Vagina (tissue), 2 donors: ENCODE measurements at regions not wholly inside any gene's neighbourhood (a gene's known extent, or its start where the extent isn't known, plus 50 kb on each side); places are given as distances from the start of the nearest gene placed in this dataset.

Experiments
- DNase-seq, 2 donors: peaks; one replicate each; pipeline ENCODE4 v3.0.0-alpha.2; 2017; ENCODE audit errors: extremely low spot score in 2 of 2
- H3K27ac ChIP-seq: fragments of 200-600 bp; sonication (generic); one replicate; pipeline ENCODE4 v1.5.1; 2019
- H3K27me3 ChIP-seq: fragments of 200-600 bp; sonication (generic); one replicate; pipeline ENCODE4 v1.5.1; 2019
- H3K36me3 ChIP-seq, 2 donors: fragments of 200-600 bp; sonication (generic); one replicate each; pipeline ENCODE4 v1.5.1; 2017 to 2019
- H3K4me1 ChIP-seq: fragments of 200-600 bp; sonication (generic); one replicate; pipeline ENCODE4 v1.5.1; 2019
- H3K4me3 ChIP-seq, 2 donors: fragments of 200-600 bp; sonication (generic); 1 replicate in 1 of 2; 2 replicates in 1 of 2; pipeline ENCODE4 v1.5.1; 2016 to 2019
- H3K9me3 ChIP-seq: fragments of 200-600 bp; sonication (generic); one replicate; pipeline ENCODE4 v1.5.1; 2019
- POLR2A ChIP-seq, 2 donors: fragments of 450-650 bp; IDR thresholded peaks; one replicate each; pipeline ENCODE4 v1.6.1; 2017; ENCODE audit warnings: antibody characterized with exemption in 2 of 2, mild to moderate bottlenecking in 2 of 2, moderate library complexity in 2 of 2
- POLR2AphosphoS5 ChIP-seq, 2 donors: sonication (generic); formaldehyde crosslinking; IDR thresholded peaks; one replicate each; pipeline ENCODE4 v1.9.0; 2017; ENCODE audit warnings: antibody characterized with exemption in 2 of 2, mild to moderate bottlenecking in 2 of 2, low read depth in 1 of 2; ENCODE audit not compliant: insufficient read depth in 1 of 2
- intact Hi-C: fragments of 100-400 bp; cut with DNase I; formaldehyde crosslinking; loops from one replicate; pipeline ENCODE4 v1.15.1; 2023
- TF ChIP-seq, protein P1 (sequence below), 3 experiments: fragments of 450-650 bp in 2 of 3; fragments of 200-600 bp in 1 of 3; sonication (generic) in 1 of 3; IDR thresholded peaks; one replicate each; pipeline ENCODE4 v1.5.1; 2017 to 2019; ENCODE audit warnings: antibody characterized with exemption in 3 of 3, mild to moderate bottlenecking in 2 of 3, moderate library complexity in 2 of 3

DNA sequence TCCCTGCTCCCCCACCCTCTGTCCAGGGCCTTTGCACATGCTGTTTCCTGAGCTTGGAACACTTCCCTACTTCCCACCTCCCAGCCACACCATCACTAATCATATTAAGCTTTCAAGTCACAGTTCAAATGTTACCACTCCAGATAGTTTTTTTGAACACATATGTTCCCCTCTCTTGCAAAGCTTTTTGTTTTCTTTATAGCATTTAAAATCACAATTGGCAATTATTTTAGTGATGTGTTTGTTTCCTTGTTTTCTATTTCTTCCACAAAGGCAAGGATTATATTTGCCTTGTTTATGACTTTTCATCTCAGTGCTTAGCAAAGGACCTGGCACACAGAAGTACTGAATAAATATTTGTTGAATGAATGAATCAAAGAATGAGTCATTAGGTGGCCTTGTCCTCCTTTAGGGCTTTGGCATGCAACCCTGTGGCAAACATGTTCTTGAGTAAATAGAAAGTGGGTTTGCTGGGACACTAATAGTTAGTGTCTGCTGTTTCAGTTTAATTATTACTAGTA is 386.8 kb downstream of the FGF10 start:
- TF ChIP-seq, protein P1, sequence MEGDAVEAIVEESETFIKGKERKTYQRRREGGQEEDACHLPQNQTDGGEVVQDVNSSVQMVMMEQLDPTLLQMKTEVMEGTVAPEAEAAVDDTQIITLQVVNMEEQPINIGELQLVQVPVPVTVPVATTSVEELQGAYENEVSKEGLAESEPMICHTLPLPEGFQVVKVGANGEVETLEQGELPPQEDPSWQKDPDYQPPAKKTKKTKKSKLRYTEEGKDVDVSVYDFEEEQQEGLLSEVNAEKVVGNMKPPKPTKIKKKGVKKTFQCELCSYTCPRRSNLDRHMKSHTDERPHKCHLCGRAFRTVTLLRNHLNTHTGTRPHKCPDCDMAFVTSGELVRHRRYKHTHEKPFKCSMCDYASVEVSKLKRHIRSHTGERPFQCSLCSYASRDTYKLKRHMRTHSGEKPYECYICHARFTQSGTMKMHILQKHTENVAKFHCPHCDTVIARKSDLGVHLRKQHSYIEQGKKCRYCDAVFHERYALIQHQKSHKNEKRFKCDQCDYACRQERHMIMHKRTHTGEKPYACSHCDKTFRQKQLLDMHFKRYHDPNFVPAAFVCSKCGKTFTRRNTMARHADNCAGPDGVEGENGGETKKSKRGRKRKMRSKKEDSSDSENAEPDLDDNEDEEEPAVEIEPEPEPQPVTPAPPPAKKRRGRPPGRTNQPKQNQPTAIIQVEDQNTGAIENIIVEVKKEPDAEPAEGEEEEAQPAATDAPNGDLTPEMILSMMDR (IDR thresholded peaks at IDR 0.05), result no peak
- TF ChIP-seq POLR2A (IDR thresholded peaks at IDR 0.05) (no peak), POLR2AphosphoS5 (IDR thresholded peaks at IDR 0.05; ENCODE audit: insufficient read depth in 1 of 2, low read depth in 1 of 2) (no peak)
- no peak for DNase-seq
- H3K36me3 ChIP-seq, result no peaks in the 10 kb centered on the region
- no peaks in the 10 kb centered on the region for H3K27me3 ChIP-seq
- H3K4me1 ChIP-seq, result no peaks in the 10 kb centered on the region
- H3K27ac ChIP-seq, result no peak overlapping the region
- no peaks in the 10 kb centered on the region for H3K9me3 ChIP-seq
- intact Hi-C loops, result no loop called here
- no peak overlapping the region for H3K4me3 ChIP-seq

DNA sequence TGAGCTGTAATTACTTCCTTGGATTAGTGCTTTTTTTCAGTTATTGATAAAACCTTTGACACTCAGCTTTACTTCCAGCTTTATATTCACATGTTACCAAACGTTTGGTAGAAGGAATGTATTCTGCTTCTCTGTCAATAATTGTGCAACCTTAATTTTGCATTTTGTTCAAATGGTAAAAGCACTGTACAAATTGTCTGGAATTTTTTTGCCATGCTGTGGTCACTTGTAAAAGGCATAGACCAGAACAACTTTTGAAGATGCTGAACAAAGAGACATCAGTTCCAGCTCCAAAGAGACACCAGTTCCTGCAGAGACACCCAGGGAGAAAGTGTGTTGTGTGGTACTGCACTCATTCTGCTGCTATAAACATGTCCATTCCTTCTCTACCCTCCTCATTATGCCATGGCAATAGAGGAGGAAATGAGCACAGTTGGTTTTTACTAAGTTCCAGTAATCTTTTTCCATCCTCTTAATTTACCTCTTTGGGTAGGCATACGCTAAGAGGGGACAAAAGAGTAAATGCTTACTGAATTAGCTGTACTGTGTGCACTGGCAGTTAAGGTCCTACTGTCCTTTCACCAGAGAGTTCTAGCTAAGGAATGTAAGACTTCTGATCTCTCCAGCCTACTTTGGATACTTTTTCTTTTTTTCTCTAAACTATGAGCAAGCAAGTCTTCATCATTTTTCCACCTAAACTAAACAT is 387.4 kb downstream of the FGF10 start:
- Histone ChIP-seq H3K9me3 (no peaks in the 10 kb centered on the region), H3K4me3 (no peak overlapping the region), H3K27me3 (no peaks in the 10 kb centered on the region), H3K4me1 (no peaks in the 10 kb centered on the region), H3K36me3 (no peaks in the 10 kb centered on the region), H3K27ac (no peak overlapping the region)
- TF ChIP-seq POLR2A (IDR thresholded peaks at IDR 0.05), result no peak
- no peak for TF ChIP-seq POLR2AphosphoS5 (IDR thresholded peaks at IDR 0.05; ENCODE audit: insufficient read depth in 1 of 2, low read depth in 1 of 2)
- TF ChIP-seq, protein P1 (IDR thresholded peaks at IDR 0.05), result no peak
- intact Hi-C loops, result no loop called here
- DNase-seq, result no peak

DNA sequence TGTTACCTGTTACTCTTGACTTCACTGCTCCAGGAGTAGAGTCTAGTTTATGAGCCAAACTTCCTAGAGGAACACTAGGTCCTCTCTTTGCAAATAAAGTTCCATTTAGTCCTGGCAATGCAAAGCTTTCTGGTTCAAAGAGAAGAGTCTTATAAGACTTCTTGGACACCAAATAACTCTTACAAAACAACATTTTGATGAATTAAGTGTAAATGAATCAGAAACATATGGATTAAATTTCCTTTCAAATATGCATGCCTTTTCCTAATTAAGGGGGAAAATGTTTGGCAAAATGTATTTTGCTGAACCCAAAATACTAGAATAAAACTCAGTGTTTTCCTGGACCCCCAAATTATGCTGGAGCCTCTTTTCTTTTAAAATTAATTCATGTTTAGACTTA is 388.0 kb downstream of the FGF10 start:
- intact Hi-C loops, result no loop called here
- H3K27ac ChIP-seq, result no peak overlapping the region

DNA sequence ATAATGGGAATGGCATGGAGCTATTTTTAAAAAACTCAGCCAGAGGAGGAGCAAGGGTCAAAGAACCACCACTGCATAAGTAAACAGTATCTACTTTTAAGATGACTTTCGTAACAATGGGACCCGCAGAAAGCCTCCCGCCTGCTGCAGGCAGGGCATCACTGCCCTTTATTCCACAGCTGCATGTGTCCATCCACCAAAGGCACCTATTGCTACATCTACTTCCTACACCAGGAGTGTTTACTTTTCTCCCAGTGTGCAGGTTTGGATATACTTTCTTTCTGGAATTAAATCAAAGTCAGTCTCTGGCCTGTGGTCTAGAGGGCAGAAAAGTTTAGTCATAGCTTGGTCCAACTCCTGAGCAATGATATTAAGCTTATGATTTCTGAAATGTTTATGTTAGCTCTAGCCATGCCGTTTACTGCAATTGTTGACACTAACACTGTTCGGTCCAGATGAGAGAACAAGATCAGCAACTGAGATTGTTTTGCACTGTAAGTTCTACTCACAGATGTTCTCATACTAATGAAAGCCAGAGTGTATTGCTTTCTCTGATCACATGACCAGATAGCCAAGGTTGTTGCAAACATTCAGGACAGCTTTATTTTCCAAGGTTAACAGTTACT is 391.5 kb downstream of the FGF10 start:
- H3K4me3 ChIP-seq, result no peak overlapping the region
- no peak for TF ChIP-seq POLR2AphosphoS5 (IDR thresholded peaks at IDR 0.05; ENCODE audit: insufficient read depth in 1 of 2, low read depth in 1 of 2)
- no peak for TF ChIP-seq POLR2A (IDR thresholded peaks at IDR 0.05)
- TF ChIP-seq, protein P1 (IDR thresholded peaks at IDR 0.05), result no peak
- intact Hi-C loops, result no loop called here

More for the DNA sequence above, 388.0 kb downstream of the FGF10 start:
- TF ChIP-seq POLR2AphosphoS5 (IDR thresholded peaks at IDR 0.05; ENCODE audit: insufficient read depth in 1 of 2, low read depth in 1 of 2) (no peak), POLR2A (IDR thresholded peaks at IDR 0.05) (no peak)
- TF ChIP-seq, protein P1 (IDR thresholded peaks at IDR 0.05), result no peak
- H3K27me3 ChIP-seq, result no peaks in the 10 kb centered on the region
- no peaks in the 10 kb centered on the region for H3K9me3 ChIP-seq
- DNase-seq, result no peak
- H3K4me3 ChIP-seq, result no peak overlapping the region
- no peaks in the 10 kb centered on the region for H3K36me3 ChIP-seq
- no peaks in the 10 kb centered on the region for H3K4me1 ChIP-seq

DNA sequence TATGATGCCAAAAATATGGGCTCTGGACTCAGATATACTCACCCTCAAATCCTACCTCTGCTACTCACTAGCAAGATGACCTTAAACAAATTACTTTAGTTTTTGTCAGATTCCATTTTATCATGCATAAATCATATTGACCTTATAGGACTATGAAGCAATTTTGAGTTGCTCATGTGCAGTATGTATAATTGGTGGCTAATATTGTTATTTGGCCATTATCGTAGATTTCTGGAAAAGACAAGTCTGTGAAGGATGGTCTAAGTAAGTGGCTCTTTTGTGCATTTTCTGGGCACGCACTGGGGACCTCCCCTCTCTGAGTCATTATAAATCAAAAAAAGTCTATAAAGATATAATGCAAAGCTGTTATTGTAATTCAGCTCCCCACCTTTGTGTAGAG is 393.0 kb downstream of the FGF10 start:
- intact Hi-C loops, result no loop called here
- Histone ChIP-seq H3K4me3 (no peak overlapping the region), H3K9me3 (no peaks in the 10 kb centered on the region), H3K27me3 (no peaks in the 10 kb centered on the region), H3K27ac (no peak overlapping the region), H3K36me3 (no peaks in the 10 kb centered on the region), H3K4me1 (no peaks in the 10 kb centered on the region)
- no peak for DNase-seq
- TF ChIP-seq POLR2A (IDR thresholded peaks at IDR 0.05) (no peak), POLR2AphosphoS5 (IDR thresholded peaks at IDR 0.05; ENCODE audit: insufficient read depth in 1 of 2, low read depth in 1 of 2) (no peak)
- TF ChIP-seq, protein P1 (IDR thresholded peaks at IDR 0.05), result no peak

More for the DNA sequence above, 391.5 kb downstream of the FGF10 start:
- Histone ChIP-seq H3K27ac (peak overlapping the region; percentile 31), H3K4me1 (no peaks in the 10 kb centered on the region), H3K9me3 (no peaks in the 10 kb centered on the region), H3K27me3 (no peaks in the 10 kb centered on the region), H3K36me3 (no peaks in the 10 kb centered on the region)
- no peak for DNase-seq
